ENCODE measurements at regions not wholly inside any gene's neighbourhood (a gene's known extent, or its start where the extent isn't known, plus 50 kb on each side); places are given as distances from the start of the nearest gene placed in this dataset.
"Not testable (repeated sequence)": the region's sequence is repeated elsewhere in the genome, so short reads cannot be mapped to it uniquely, and the experiment has no call there.

DNA sequence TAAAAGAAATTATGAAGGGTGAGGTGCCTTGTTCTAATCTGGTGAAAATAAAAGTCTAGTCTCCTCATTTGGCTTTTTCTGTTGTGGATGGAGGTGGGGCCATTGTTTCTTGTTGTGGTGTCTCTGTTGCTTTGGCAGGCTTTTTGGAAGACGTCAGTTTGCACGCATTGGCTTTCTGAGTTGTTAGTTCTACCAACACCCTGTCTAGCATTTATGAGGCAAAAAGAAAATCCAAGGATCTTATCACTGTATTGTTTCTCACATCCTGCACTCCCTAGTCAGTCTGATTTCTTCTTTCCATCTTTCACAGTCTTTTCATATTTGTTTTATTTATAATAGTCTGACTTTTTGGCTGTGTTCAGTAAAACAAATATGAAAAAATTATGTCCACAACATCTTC lies 898.3 kb downstream of the REEP3 start:
- no peak overlapping the region for H3K4me3 Mint-ChIP-seq
- peaks cover 3% of the 10 kb centered on the region for H3K9me3 Mint-ChIP-seq
- no peak for DNase-seq
- H3K4me1 Mint-ChIP-seq = no peaks in the 10 kb centered on the region
- POLR2A ChIA-PET = no interaction called here
- no peaks in the 10 kb centered on the region for H3K36me3 Mint-ChIP-seq (ENCODE audit: low read depth)
- no peak overlapping the region for H3K27ac Mint-ChIP-seq
- no peaks in the 10 kb centered on the region for H3K27me3 Mint-ChIP-seq
- CTCF ChIA-PET = no interaction called here

DNA sequence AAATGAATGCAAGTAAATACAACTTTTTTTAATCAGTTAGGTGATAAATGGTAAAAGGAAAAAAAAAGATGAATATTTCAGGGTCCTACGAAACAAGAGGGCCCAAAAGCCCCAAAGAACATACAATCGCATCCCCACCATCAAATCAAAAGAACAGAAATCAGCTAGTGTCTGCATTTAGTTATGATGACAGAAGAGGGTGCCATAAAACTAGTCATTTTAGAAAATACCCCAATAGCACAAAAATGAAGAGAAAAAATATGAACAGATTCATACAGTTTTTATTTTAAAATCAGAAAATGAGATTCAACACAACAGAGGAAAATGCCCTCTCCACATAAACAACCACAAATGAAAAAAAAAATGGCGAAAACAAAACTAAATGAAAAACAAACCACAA lies 905.5 kb downstream of the REEP3 start:
- H3K27me3 Mint-ChIP-seq = no peaks in the 10 kb centered on the region
- DNase-seq = no peak
- peaks cover 3% of the 10 kb centered on the region for H3K9me3 Mint-ChIP-seq
- no peak overlapping the region for H3K27ac Mint-ChIP-seq
- no peaks in the 10 kb centered on the region for H3K4me1 Mint-ChIP-seq
- ChIA-PET POLR2A (no interaction called here), CTCF (no interaction called here)
- no peaks in the 10 kb centered on the region for H3K36me3 Mint-ChIP-seq (ENCODE audit: low read depth)
- no peak overlapping the region for H3K4me3 Mint-ChIP-seq

DNA sequence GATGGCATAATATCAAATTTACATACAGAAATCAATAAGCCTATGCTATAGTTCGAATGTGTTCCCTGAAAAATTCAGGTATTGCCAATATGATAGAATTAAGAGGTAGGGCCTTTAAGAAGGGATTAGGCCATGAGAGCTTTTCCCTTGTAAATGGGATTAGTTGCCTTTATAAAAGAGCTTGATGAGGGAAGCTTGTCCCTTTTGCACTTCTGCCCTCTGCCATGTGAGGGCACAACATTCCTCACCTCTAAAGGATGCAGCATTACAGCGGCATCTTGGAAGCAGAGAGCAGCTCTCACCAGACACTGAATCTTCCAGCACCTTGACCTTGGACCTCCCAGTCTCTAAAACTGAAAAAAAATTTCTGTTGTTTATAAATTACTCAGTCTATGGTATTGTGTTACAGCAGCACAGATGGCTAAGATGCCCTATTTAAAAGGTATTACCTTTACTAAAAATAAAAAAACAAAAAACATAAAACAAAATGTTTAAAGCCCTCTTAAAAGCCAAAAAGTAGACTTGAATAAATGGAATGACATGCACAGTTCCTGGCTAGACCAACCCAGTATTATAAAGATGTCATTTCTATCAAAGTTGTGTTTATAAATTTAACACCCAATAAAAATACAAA lies 909.6 kb downstream of the REEP3 start:
- Mint-ChIP-seq H3K27ac (no peak overlapping the region), H3K36me3 (ENCODE audit: low read depth) (no peaks in the 10 kb centered on the region), H3K4me1 (no peaks in the 10 kb centered on the region), H3K27me3 (no peaks in the 10 kb centered on the region), H3K9me3 (no peaks in the 10 kb centered on the region), H3K4me3 (no peak overlapping the region)
- no peak for DNase-seq
- CTCF ChIA-PET = no interaction called here
- POLR2A ChIA-PET = no interaction called here

DNA sequence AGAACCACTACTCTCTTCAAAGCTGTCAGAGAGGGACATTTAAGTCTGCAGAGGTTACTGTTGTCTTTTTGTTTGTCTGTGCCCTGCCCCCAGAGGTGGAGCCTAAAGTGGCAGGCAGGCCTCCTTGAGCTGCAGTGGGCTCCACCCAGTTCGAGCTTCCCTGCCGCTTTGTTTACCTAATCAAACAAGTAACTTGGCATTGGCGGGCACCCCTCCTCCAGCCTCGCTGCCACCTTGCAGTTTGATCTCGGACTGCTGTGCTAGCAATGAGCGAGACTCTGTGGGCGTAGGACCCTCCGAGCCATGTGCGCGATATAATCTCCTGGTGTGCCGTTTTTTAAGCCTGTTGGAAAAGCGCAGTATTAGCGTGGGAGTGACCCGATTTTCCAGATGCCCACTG lies 920.7 kb downstream of the REEP3 start:
- H3K36me3 Mint-ChIP-seq (ENCODE audit: low read depth); H3K9me3 Mint-ChIP-seq; H3K27ac Mint-ChIP-seq; H3K27me3 Mint-ChIP-seq; CTCF ChIA-PET; H3K4me1 Mint-ChIP-seq; POLR2A ChIA-PET; DNase-seq; H3K4me3 Mint-ChIP-seq: not testable (repeated sequence)

DNA sequence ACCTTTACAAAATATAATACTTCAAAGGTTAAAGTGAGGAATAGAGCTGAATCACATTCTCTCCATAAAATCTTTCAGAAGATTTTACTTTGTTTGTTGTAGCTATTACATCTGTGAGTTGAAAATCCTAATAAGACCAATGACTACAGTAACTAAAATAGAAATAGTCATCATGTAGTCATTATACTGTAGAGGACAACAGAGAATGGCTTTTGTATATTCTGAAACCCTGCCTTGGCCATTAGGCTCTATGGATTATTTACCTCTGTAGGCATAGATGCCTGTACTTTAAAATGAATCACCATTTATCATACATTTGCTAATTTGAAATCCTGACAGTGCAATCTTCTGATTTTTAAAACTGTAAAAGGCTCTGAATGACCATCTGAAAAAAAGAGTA lies 923.0 kb downstream of the REEP3 start:
- POLR2A ChIA-PET = no interaction called here
- H3K4me3 Mint-ChIP-seq = no peak overlapping the region
- DNase-seq = no peak
- H3K27me3 Mint-ChIP-seq = no peaks in the 10 kb centered on the region
- H3K4me1 Mint-ChIP-seq = no peaks in the 10 kb centered on the region
- CTCF ChIA-PET = no interaction called here
- no peaks in the 10 kb centered on the region for H3K36me3 Mint-ChIP-seq (ENCODE audit: low read depth)
- peaks cover 6% of the 10 kb centered on the region for H3K9me3 Mint-ChIP-seq
- no peak overlapping the region for H3K27ac Mint-ChIP-seq

DNA sequence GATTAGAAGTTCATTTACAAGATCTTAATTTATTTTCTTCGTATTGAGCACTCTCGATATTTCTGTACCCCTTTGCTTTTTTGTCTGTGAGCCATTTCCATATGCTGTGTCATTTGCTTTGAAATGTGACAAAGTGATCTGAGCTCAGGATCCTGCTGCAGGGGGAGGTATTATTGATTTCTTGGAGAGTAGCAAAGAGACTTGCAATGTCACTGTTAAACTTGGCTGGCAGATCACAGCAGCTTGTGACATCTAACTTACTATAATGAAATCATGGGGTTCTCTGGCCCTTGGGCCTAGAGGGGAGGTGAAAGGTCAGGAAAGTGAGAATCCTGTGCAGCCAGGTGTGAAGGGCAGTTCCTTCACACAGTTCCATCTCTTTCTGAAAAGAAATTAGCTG lies 923.4 kb downstream of the REEP3 start:
- H3K4me3 Mint-ChIP-seq = no peak overlapping the region
- no peak overlapping the region for H3K27ac Mint-ChIP-seq
- peaks cover 6% of the 10 kb centered on the region for H3K9me3 Mint-ChIP-seq
- H3K4me1 Mint-ChIP-seq = no peaks in the 10 kb centered on the region
- no peaks in the 10 kb centered on the region for H3K27me3 Mint-ChIP-seq
- H3K36me3 Mint-ChIP-seq (ENCODE audit: low read depth) = no peaks in the 10 kb centered on the region
- no peak for DNase-seq
- POLR2A ChIA-PET = no interaction called here
- CTCF ChIA-PET = no interaction called here

DNA sequence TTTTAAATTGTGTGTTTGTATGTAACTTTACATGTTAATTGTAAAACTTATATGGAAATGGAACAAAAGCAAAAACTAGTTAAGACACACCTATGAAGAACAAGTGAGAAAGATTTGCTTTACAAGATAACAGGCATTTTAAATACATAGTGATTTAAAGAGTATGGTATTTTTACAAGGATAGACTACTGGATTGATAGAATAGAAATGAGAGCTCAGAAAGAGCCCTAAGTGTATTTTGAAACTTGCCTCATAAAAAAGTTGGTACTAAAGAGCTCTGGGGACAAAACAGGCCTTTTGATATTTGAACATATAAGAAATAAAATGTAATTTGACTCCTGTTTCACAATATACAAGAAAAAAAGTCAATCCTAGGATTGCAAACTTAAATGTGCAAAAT lies 928.4 kb downstream of the REEP3 start:
- ChIA-PET CTCF (no interaction called here), POLR2A (no interaction called here)
- Mint-ChIP-seq H3K27ac (no peak overlapping the region), H3K27me3 (no peaks in the 10 kb centered on the region), H3K9me3 (no peaks in the 10 kb centered on the region), H3K36me3 (ENCODE audit: low read depth) (no peaks in the 10 kb centered on the region), H3K4me1 (no peaks in the 10 kb centered on the region), H3K4me3 (no peak overlapping the region)
- DNase-seq = no peak

DNA sequence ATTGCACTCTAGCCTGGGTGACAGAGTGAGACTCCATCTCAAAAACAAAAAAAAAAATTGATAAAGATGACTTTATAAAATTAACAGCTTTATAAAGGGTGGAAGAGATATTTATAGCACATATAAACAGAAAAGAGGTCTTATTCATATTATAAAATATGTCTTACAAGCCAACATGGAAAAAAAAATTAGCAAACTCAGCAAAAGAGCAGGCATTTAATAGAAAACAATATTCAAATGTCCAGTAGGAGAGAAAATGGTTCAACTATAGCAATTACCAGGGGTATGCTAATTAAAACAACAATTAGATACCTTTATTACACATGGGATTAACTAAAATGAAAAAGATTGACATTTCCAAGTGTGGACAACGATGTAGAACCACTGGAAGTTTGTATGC lies 929.1 kb downstream of the REEP3 start:
- Mint-ChIP-seq H3K27me3 (no peaks in the 10 kb centered on the region), H3K36me3 (ENCODE audit: low read depth) (no peaks in the 10 kb centered on the region), H3K4me1 (no peaks in the 10 kb centered on the region), H3K27ac (no peak overlapping the region), H3K4me3 (no peak overlapping the region), H3K9me3 (no peaks in the 10 kb centered on the region)
- POLR2A ChIA-PET = no interaction called here
- CTCF ChIA-PET = no interaction called here
- no peak for DNase-seq

DNA sequence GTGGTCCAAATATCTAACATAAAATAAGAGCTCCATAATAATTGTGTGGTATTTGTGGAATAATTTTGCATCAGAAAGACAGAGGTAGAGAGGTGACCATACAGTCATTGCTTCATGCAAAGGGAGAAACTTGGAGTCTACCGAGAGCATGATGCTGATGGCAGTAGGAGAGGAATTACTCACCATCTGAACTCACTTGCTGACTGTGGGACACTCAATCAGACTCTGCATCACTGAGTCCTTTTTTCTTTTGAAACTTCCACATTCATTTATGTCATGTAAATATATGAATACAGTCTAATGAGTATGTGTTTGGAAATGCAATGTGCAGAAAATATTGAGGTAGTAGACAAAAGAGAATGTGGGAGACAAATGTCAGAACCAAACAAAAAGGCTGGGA lies 933.8 kb downstream of the REEP3 start:
- no peak overlapping the region for H3K4me3 Mint-ChIP-seq
- POLR2A ChIA-PET = no interaction called here

DNA sequence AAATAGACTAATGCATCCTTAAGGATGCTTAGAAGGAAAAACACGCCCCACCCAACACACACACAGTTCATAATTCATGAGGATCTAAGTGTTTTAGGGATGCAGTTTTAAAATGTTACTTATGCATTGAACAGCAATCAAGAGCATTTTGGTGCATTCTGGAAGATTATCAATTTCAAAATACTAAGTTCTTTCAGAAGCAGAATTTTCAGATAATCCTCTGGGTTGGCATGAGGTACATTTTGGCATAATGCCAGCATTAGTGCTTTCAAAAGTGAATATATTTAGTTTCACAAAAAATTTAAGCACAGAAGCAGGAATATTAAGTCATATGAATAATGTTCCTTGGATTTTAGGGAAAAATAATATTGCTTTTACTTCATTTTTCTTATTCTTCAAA lies 937.1 kb downstream of the REEP3 start:
- no peaks in the 10 kb centered on the region for H3K27me3 Mint-ChIP-seq
- H3K36me3 Mint-ChIP-seq (ENCODE audit: low read depth) = no peaks in the 10 kb centered on the region
- POLR2A ChIA-PET = no interaction called here

More for the DNA sequence above, 933.8 kb downstream of the REEP3 start:
- Mint-ChIP-seq H3K4me1 (no peaks in the 10 kb centered on the region), H3K9me3 (no peaks in the 10 kb centered on the region), H3K27me3 (no peaks in the 10 kb centered on the region), H3K36me3 (ENCODE audit: low read depth) (no peaks in the 10 kb centered on the region), H3K27ac (no peak overlapping the region)
- DNase-seq = no peak
- CTCF ChIA-PET = no interaction called here

DNA sequence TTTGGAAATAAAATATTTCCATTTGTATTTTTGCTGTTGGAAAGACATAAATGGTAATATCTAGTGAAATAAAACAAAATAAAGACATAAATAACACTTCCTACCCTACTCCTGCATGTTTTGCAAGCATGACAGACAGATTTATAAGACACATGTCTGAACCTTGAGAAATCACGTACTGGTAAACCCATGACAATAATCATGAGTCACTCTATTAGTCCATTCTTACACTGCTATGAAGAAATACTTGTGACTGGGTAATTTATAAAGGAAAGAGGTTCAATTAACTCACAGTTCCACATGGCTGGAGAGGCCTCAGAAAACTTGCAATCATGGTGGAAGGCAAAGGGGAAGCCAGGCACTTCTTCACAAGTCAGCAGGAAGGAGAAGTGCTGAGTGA lies 942.2 kb downstream of the REEP3 start:
- DNase-seq = no peak
- Mint-ChIP-seq H3K36me3 (ENCODE audit: low read depth) (no peaks in the 10 kb centered on the region), H3K27ac (no peak overlapping the region), H3K9me3 (peaks cover 29% of the 10 kb centered on the region), H3K4me1 (no peaks in the 10 kb centered on the region), H3K4me3 (no peak overlapping the region), H3K27me3 (no peaks in the 10 kb centered on the region)
- ChIA-PET CTCF (no interaction called here), POLR2A (no interaction called here)

More for the DNA sequence above, 937.1 kb downstream of the REEP3 start:
- H3K9me3 Mint-ChIP-seq = peaks cover 10% of the 10 kb centered on the region
- H3K4me3 Mint-ChIP-seq = no peak overlapping the region
- DNase-seq = no peak
- CTCF ChIA-PET = no interaction called here
- H3K27ac Mint-ChIP-seq = no peak overlapping the region
- no peaks in the 10 kb centered on the region for H3K4me1 Mint-ChIP-seq

DNA sequence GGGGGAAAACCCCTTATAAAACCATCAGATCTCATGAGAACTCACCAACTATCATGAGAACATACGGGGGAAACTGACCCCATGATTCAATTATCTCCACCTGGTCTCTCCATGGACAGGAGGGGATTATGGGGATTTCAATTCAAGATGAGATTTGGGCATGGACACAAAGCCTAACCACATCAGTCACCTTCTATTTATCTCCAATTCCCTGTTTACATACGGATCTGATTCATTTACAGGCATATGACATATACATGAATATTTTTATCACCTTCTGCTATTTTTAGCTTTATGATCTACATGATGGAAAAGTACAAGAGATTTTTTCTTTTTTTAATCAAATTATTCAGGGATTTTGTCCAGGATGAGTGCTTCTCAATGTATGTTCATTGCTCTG lies 944.5 kb downstream of the REEP3 start:
- ChIA-PET CTCF (no interaction called here), POLR2A (no interaction called here)
- H3K9me3 Mint-ChIP-seq = peaks cover 33% of the 10 kb centered on the region

DNA sequence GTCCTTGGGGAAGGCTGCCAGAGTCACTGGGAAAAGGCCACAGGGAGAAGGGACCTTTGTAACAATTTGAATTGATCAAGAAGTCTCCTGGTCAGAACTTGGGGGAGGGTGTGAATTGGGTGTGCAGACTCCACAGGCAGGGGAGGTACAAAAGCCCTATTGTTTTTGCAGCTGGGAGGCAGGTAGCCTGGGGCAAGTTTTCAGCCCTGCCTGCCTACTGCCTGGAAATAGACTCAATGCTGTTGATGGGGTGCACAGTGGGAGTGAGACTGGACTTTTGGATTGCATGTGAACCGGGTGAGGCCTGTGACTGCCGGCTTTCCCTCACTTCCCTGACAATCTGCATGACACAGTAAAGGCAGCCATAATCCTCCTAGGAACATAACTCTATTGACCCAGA lies 947.0 kb downstream of the REEP3 start:
- no peak overlapping the region for H3K27ac Mint-ChIP-seq
- no peaks in the 10 kb centered on the region for H3K27me3 Mint-ChIP-seq
- ChIA-PET POLR2A (no interaction called here), CTCF (no interaction called here)
- H3K4me3 Mint-ChIP-seq = no peak overlapping the region
- DNase-seq = no peak
- H3K36me3 Mint-ChIP-seq (ENCODE audit: low read depth) = no peaks in the 10 kb centered on the region
- H3K9me3 Mint-ChIP-seq = peaks cover 25% of the 10 kb centered on the region
- no peaks in the 10 kb centered on the region for H3K4me1 Mint-ChIP-seq

More for the DNA sequence above, 944.5 kb downstream of the REEP3 start:
- DNase-seq = no peak
- Mint-ChIP-seq H3K27me3 (no peaks in the 10 kb centered on the region), H3K4me3 (no peak overlapping the region), H3K27ac (no peak overlapping the region), H3K4me1 (no peaks in the 10 kb centered on the region), H3K36me3 (ENCODE audit: low read depth) (no peaks in the 10 kb centered on the region)

DNA sequence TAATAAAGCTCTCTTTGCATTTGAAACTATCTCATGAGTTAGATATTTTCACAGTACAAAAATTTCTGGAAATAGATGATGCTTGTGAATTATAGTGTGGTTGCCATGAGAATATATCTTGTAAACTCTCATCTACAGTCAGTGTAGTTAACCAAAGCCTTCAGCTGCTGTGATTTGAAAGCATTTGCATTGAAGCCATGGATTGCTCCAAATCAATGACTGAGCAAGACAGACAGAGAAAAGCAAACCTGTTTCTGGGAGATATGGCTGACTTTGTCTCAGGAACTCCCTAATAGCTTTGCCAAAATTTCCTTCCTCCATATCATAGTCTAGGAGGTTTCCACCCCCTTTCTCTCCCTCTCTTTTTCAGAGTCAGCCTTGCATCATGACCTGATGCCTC lies 955.3 kb downstream of the REEP3 start:
- no peaks in the 10 kb centered on the region for H3K4me1 Mint-ChIP-seq
- H3K36me3 Mint-ChIP-seq (ENCODE audit: low read depth) = no peaks in the 10 kb centered on the region
- H3K9me3 Mint-ChIP-seq = peaks cover 2% of the 10 kb centered on the region
- DNase-seq = no peak
- ChIA-PET CTCF (no interaction called here), POLR2A (no interaction called here)
- no peak overlapping the region for H3K27ac Mint-ChIP-seq
- H3K4me3 Mint-ChIP-seq = no peak overlapping the region
- no peaks in the 10 kb centered on the region for H3K27me3 Mint-ChIP-seq

DNA sequence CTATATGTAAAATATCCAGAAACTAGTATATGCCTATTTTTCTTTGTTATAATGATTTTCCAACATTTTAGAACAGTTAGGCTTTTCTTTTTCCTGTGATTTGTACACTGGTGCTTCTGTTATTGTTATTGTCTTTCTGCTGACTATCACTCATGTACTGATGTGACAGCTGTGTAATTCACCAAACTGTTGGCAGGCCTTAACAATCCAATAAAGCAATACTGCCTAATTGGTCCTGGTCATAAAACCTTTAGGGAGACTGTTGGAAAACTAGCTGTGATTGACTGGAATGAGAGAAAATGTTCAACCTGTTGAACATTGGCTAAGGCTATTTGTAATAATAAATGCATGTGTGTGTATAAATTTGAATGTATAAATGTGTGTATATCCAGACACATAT lies 956.6 kb downstream of the REEP3 start:
- Mint-ChIP-seq H3K4me3 (no peak overlapping the region), H3K27me3 (no peaks in the 10 kb centered on the region), H3K36me3 (ENCODE audit: low read depth) (no peaks in the 10 kb centered on the region), H3K4me1 (no peaks in the 10 kb centered on the region), H3K27ac (no peak overlapping the region), H3K9me3 (peaks cover 2% of the 10 kb centered on the region)
- CTCF ChIA-PET = no interaction called here
- DNase-seq = no peak
- POLR2A ChIA-PET = no interaction called here

All from activated CD4-positive, alpha-beta memory T cell treated with anti-CD3 and anti-CD28 coated beads, Interleukin-2, amount 10 ng/mL, durations not matched to agents 7 days and 5 days (primary cell).